Lower leg skin (tissue), 3 donors: ENCODE measurements at regions not wholly inside any gene's neighbourhood (a gene's known extent, or its start where the extent isn't known, plus 50 kb on each side); places are given as distances from the start of the nearest gene placed in this dataset.

Experiments used
- CTCF ChIP-seq, 3 donors: fragments of 450-650 bp; IDR thresholded peaks; one replicate each; pipeline ENCODE4 v1.5.1; 2016; ENCODE audit warnings: antibody characterized with exemption in 3 of 3, mild to moderate bottlenecking in 3 of 3, moderate library complexity in 2 of 3
- POLR2A ChIP-seq, 2 donors: fragments of 450-650 bp; IDR thresholded peaks; one replicate each; pipeline ENCODE4 v1.6.1; 2016 to 2017; ENCODE audit warnings: antibody characterized with exemption in 2 of 2, mild to moderate bottlenecking in 1 of 2, moderate library complexity in 1 of 2

GRCh38 chr17:33904476-33904875 lies 350.6 kb upstream of the CCL2 start:
- TF ChIP-seq CTCF (IDR thresholded peaks at IDR 0.05) (no peak), POLR2A (IDR thresholded peaks at IDR 0.05) (no peak)
